T-cell (primary cell): ENCODE measurements at regions not wholly inside any gene's neighbourhood (a gene's known extent, or its start where the extent isn't known, plus 50 kb on each side); places are given as distances from the start of the nearest gene placed in this dataset.
A peak's percentile ranks its signal among the peaks of the same experiment; 100 is the strongest.

Experiments used
- ATAC-seq, 4 experiments: fragments of 200-7000 bp in 3 of 4; fragments of 150-1000 bp in 1 of 4; cut with Tn5 transposase; replicated peaks in 1 of 4; 1 replicate in 3 of 4; 2 replicates in 1 of 4; pipeline ENCODE4 v1.10.0; 2021; ENCODE audit warnings: moderate library complexity in 3 of 4, mild to moderate bottlenecking in 2 of 4, moderate number of reproducible peaks in 1 of 4
- CTCF ChIA-PET, 2 donors: fragments of 300-600 bp; sonication (Branson Sonifier 250); formaldehyde crosslinking; loops; one replicate each; lab custom pipeline; 2022; ENCODE audit warnings: antibody characterized with exemption in 2 of 2; lab: Charles Lee
- POLR2A ChIA-PET, 2 donors: fragments of 300-600 bp; sonication (Branson Sonifier 250); formaldehyde crosslinking; loops; one replicate each; lab custom pipeline; 2022; ENCODE audit warnings: antibody characterized with exemption in 2 of 2; lab: Charles Lee
- DNase-seq, 35 experiments: peaks; one replicate each; pipeline versions ENCODE4 v3.0.0 to v3.0.0-alpha.2; 2013 to 2023
- H3K27ac ChIP-seq: one replicate; pipeline ENCODE4 v1.5.1; 2013; ENCODE audit warnings: low read length
- H3K27me3 ChIP-seq, 2 experiments: replicated peaks in 1 of 2; 1 replicate in 1 of 2; 2 replicates in 1 of 2; pipeline versions ENCODE4 v1.6.1 to v1.7.0; 2013; ENCODE audit warnings: low read length in 1 of 2, mixed read lengths in 1 of 2; ENCODE audit not compliant: control insufficient read depth in 2 of 2, insufficient read depth in 2 of 2; ENCODE audit errors: extremely low read depth in 1 of 2
- H3K36me3 ChIP-seq, 2 donors: 1 replicate in 1 of 2; 2 replicates in 1 of 2; pipeline versions ENCODE4 v1.6.1 to v1.7.0; 2013; ENCODE audit warnings: low read length in 1 of 2; ENCODE audit not compliant: control insufficient read depth in 2 of 2, insufficient read depth in 1 of 2; ENCODE audit errors: extremely low read depth in 1 of 2
- H3K4me1 ChIP-seq, 2 experiments: 1 replicate in 1 of 2; 2 replicates in 1 of 2; pipeline versions ENCODE4 v1.6.1 to v1.7.0; 2013; ENCODE audit warnings: low read length in 2 of 2, mixed read lengths in 1 of 2; ENCODE audit not compliant: insufficient read depth in 2 of 2, control insufficient read depth in 1 of 2; ENCODE audit errors: extremely low read depth in 1 of 2
- H3K4me3 ChIP-seq, 2 donors: 1 replicate in 1 of 2; 2 replicates in 1 of 2; pipeline versions ENCODE4 v1.5.1 to v1.7.0; 2013; ENCODE audit warnings: mild to moderate bottlenecking in 2 of 2, low read length in 1 of 2, moderate library complexity in 1 of 2; ENCODE audit not compliant: control insufficient read depth in 1 of 2; ENCODE audit errors: extremely low read depth in 1 of 2
- H3K9me3 ChIP-seq: 2 replicates; pipeline ENCODE4 v1.7.0; 2013
- H3K27ac Mint-ChIP-seq, 2 donors: one replicate each; pipeline ENCODE4 v1.8.0; 2020 to 2021; ENCODE audit warnings: mild to moderate bottlenecking in 2 of 2, mixed read lengths in 2 of 2
- H3K27me3 Mint-ChIP-seq, 2 donors: one replicate each; pipeline ENCODE4 v1.8.0; 2021 to 2022; ENCODE audit warnings: mixed read lengths in 2 of 2
- H3K36me3 Mint-ChIP-seq: one replicate; pipeline ENCODE4 v1.8.0; 2021; ENCODE audit warnings: mixed read lengths
- H3K4me1 Mint-ChIP-seq, 3 donors: one replicate each; pipeline ENCODE4 v1.8.0; 2020 to 2022; ENCODE audit warnings: mixed read lengths in 3 of 3, mild to moderate bottlenecking in 1 of 3
- H3K4me3 Mint-ChIP-seq, 3 donors: one replicate each; pipeline ENCODE4 v1.8.0; 2020 to 2022; ENCODE audit warnings: mild to moderate bottlenecking in 3 of 3, mixed read lengths in 3 of 3, moderate library complexity in 3 of 3
- H3K9me3 Mint-ChIP-seq, 3 donors: one replicate each; pipeline ENCODE4 v1.8.0; 2020 to 2022; ENCODE audit warnings: mixed read lengths in 3 of 3
- WGBS: methylation state at CpG from one replicate; pipeline ENCODE4 v1.1.5; 2013; ENCODE audit warnings: missing lambda C conversion rate; ENCODE audit not compliant: insufficient coverage; 5-methylcytosine and 5-hydroxymethylcytosine counted together

DNA sequence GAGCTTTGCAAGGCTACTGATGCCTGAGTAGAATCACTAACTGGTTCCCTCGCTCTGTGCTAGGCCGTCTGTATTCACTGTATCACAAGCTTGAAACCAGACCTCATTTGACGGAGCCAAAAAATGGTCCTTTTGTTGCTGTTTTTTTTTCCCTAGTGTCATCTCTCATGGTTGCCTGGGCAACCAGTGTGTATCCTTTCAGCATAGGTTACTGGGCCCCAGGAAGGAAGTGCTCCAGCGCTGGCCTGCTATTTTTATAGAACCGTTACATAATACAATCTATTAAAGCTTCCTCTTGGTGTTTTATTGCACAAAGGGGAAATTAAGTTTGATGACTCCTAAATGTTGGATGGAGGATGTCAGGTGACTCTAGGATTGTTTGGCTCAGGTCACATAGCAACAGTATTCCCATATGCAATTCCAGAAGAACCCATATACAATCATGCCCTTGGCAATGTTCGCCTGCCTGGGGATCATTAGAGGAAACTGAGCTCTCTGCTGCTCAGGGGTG is 220.4 kb downstream of the SPRY1 start:
- peak overlapping the region in 1 of 3 donors; percentile 24 for H3K4me3 Mint-ChIP-seq
- no peaks in the 10 kb centered on the region for H3K27me3 Mint-ChIP-seq
- CTCF ChIA-PET = interaction anchor here (0.6 to 1.3 kb wide), 2 partner anchors 17 to 596 kb away, joined by 3 read pairs; no protein-coding TSS in a partner anchor

GRCh38 chr4:123617791-123618190 is 221.2 kb downstream of the SPRY1 start:
- Mint-ChIP-seq H3K27ac (peak overlapping the region; percentile 9 to 50), H3K9me3 (no peaks in the 10 kb centered on the region), H3K4me1 (peaks cover 11 to 19% (median 18%) of the 10 kb centered on the region in 3 donors), H3K27me3 (no peaks in the 10 kb centered on the region), H3K36me3 (no peaks in the 10 kb centered on the region), H3K4me3 (no peak overlapping the region)
- no peaks in the 10 kb centered on the region for H3K27me3 ChIP-seq
- ChIA-PET POLR2A (interaction anchor here in 1 of 2 donors (1.8 kb wide), 1 partner anchor 11 kb away, joined by 7 read pairs; no protein-coding TSS in a partner anchor), CTCF (interaction anchor here in 1 of 2 donors (1.3 kb wide), 1 partner anchor 18 kb away, joined by 3 read pairs; no protein-coding TSS in a partner anchor)
- H3K36me3 ChIP-seq = no peaks in the 10 kb centered on the region
- WGBS = no CpG with 5 or more reads among the region's 1 CpG
- H3K4me3 ChIP-seq = no peak overlapping the region
- H3K27ac ChIP-seq = peak overlapping the region; percentile 71
- H3K9me3 ChIP-seq = no peaks in the 10 kb centered on the region
- DNase-seq = no peak
- peaks cover 12 to 23% of the 10 kb centered on the region in 2 experiments for H3K4me1 ChIP-seq
- no peak for ATAC-seq

More for the DNA sequence above, 220.4 kb downstream of the SPRY1 start:
- Histone ChIP-seq H3K27ac (peak overlapping the region; percentile 71), H3K27me3 (no peaks in the 10 kb centered on the region), H3K4me3 (no peak overlapping the region), H3K36me3 (no peaks in the 10 kb centered on the region), H3K4me1 (peaks cover 12 to 23% of the 10 kb centered on the region in 2 experiments), H3K9me3 (no peaks in the 10 kb centered on the region)
- WGBS = 13% methylated on average over 3 of the region's 6 CpGs
- POLR2A ChIA-PET = interaction anchor here (0.5 to 1.8 kb wide), 4 partner anchors 10 to 1039 kb away, joined by 3 to 7 read pairs (median 4); no protein-coding TSS in a partner anchor
- DNase-seq = peak in 33 of 35 experiments; percentile 21 to 83 (median 51)
- ATAC-seq = peak; percentile 68 to 98 (median 76)
- peaks cover 11 to 19% (median 18%) of the 10 kb centered on the region in 3 donors for H3K4me1 Mint-ChIP-seq
- H3K27ac Mint-ChIP-seq = peak overlapping the region; percentile 78 to 84
- no peaks in the 10 kb centered on the region for H3K9me3 Mint-ChIP-seq
- H3K36me3 Mint-ChIP-seq = no peaks in the 10 kb centered on the region

DNA sequence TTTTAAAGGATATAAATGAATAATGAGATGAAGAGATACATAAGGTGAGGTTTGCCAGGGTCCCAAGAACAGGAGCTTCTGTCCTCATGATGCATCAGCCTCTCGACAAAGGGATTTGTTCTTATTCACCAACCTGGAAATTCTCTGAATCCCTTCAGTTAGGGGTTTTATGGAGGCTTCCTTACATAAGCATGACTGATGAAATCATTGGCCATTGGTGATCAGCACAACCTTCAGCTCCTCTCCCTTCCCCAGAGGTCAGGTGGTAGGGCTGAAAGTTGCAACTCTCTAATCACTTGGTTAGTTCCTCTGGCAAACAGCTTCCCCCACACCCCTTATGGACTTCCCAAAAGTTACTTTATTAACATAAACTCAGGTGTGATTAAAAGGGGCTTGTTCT is 222.0 kb downstream of the SPRY1 start:
- ATAC-seq (no peak), DNase-seq (no peak)
- no peaks in the 10 kb centered on the region for H3K27me3 ChIP-seq
- Mint-ChIP-seq H3K36me3 (no peaks in the 10 kb centered on the region), H3K27me3 (no peaks in the 10 kb centered on the region), H3K9me3 (no peaks in the 10 kb centered on the region), H3K27ac (peak overlapping the region in 1 of 2 donors; percentile 9), H3K4me3 (no peak overlapping the region), H3K4me1 (peaks cover 11 to 19% (median 18%) of the 10 kb centered on the region in 3 donors)
- no peak overlapping the region for H3K4me3 ChIP-seq
- WGBS = no CpG with 5 or more reads among the region's 1 CpG
- H3K36me3 ChIP-seq = no peaks in the 10 kb centered on the region
- ChIA-PET POLR2A (interaction anchor here in 1 of 2 donors (0.7 kb wide), 1 partner anchor 909 kb away, joined by 3 read pairs; no protein-coding TSS in a partner anchor), CTCF (no interaction called here)
- no peaks in the 10 kb centered on the region for H3K9me3 ChIP-seq
- no peak overlapping the region for H3K27ac ChIP-seq
- peaks cover 12 to 23% of the 10 kb centered on the region in 2 experiments for H3K4me1 ChIP-seq

DNA sequence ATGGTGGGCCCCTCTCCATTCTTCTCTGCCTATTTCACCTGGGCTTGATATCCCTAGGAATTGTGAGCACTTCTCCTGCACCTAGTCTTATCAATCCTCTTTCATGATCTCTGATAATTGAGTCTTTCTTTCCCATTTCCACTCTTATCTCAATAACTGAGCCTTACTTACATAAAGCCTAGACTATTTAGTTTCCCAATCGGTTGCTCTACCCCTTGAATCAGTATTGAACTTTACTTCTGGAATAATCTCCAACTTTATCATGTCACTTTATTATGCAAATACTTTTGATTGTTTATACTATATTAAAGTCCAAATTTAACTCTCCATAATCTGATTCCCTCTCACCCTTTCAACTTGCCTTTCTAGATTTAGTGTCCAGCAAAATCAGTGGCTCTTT is 222.7 kb downstream of the SPRY1 start:
- WGBS = no CpG with 5 or more reads among the region's 1 CpG
- DNase-seq = no peak

GRCh38 chr4:123619895-123620294 is 223.3 kb downstream of the SPRY1 start:
- POLR2A ChIA-PET = no interaction called here
- Mint-ChIP-seq H3K27ac (no peak overlapping the region), H3K9me3 (no peaks in the 10 kb centered on the region), H3K36me3 (no peaks in the 10 kb centered on the region), H3K4me3 (no peak overlapping the region), H3K4me1 (peaks cover 11 to 20% (median 19%) of the 10 kb centered on the region in 3 donors), H3K27me3 (no peaks in the 10 kb centered on the region)
- Histone ChIP-seq H3K36me3 (no peaks in the 10 kb centered on the region), H3K27me3 (no peaks in the 10 kb centered on the region), H3K4me3 (no peak overlapping the region), H3K9me3 (no peaks in the 10 kb centered on the region), H3K27ac (no peak overlapping the region), H3K4me1 (peaks cover 12 to 23% of the 10 kb centered on the region in 2 experiments)
- DNase-seq = no peak
- no peak for ATAC-seq
- CTCF ChIA-PET = no interaction called here

More for the DNA sequence above, 222.7 kb downstream of the SPRY1 start:
- CTCF ChIA-PET = no interaction called here
- no peak overlapping the region for H3K27ac ChIP-seq
- no peaks in the 10 kb centered on the region for H3K9me3 Mint-ChIP-seq
- H3K36me3 ChIP-seq = no peaks in the 10 kb centered on the region
- no peaks in the 10 kb centered on the region for H3K36me3 Mint-ChIP-seq
- H3K27me3 ChIP-seq = no peaks in the 10 kb centered on the region
- peaks cover 12 to 23% of the 10 kb centered on the region in 2 experiments for H3K4me1 ChIP-seq
- POLR2A ChIA-PET = no interaction called here
- no peaks in the 10 kb centered on the region for H3K27me3 Mint-ChIP-seq
- no peak overlapping the region for H3K27ac Mint-ChIP-seq
- no peaks in the 10 kb centered on the region for H3K9me3 ChIP-seq
- peaks cover 11 to 19% (median 18%) of the 10 kb centered on the region in 3 donors for H3K4me1 Mint-ChIP-seq
- ATAC-seq = no peak
- no peak overlapping the region for H3K4me3 ChIP-seq
- no peak overlapping the region for H3K4me3 Mint-ChIP-seq

- Mint-ChIP-seq H3K27ac (no peak overlapping the region), H3K27me3 (no peaks in the 10 kb centered on the region), H3K36me3 (no peaks in the 10 kb centered on the region), H3K4me3 (no peak overlapping the region), H3K4me1 (peaks cover 11 to 23% (median 19%) of the 10 kb centered on the region in 3 donors), H3K9me3 (no peaks in the 10 kb centered on the region)
- POLR2A ChIA-PET = interaction anchor here (0.6 to 0.8 kb wide), 3 partner anchors 41 to 211 kb away, joined by 3 to 6 read pairs (median 3); no protein-coding TSS in a partner anchor
- WGBS = 80% methylated on average over 1 of the region's 5 CpGs
- Histone ChIP-seq H3K4me3 (no peak overlapping the region), H3K27me3 (no peaks in the 10 kb centered on the region), H3K9me3 (no peaks in the 10 kb centered on the region), H3K4me1 (peaks cover 12 to 13% of the 10 kb centered on the region in 2 experiments), H3K27ac (no peak overlapping the region), H3K36me3 (no peaks in the 10 kb centered on the region)
- no peak for DNase-seq
- CTCF ChIA-PET = interaction anchor here in 1 of 2 donors (0.7 kb wide), 1 partner anchor 517 kb away, joined by 3 read pairs; no protein-coding TSS in a partner anchor
- ATAC-seq = no peak
Measured at GRCh38 chr4:123621072-123621705, 224.6 kb downstream of the SPRY1 start.
